Progenitor cell of endocrine pancreas (in vitro differentiated cells): ENCODE measurements at regions not wholly inside any gene's neighbourhood (a gene's known extent, or its start where the extent isn't known, plus 50 kb on each side); places are given as distances from the start of the nearest gene placed in this dataset.

ENCODE experiments used
- DNase-seq: peaks from one replicate; pipeline ENCODE4 v3.0.0; 2021; ENCODE audit warnings: low spot score; ENCODE audit not compliant: unreplicated experiment
- H3K27ac Mint-ChIP-seq: 2 replicates; pipeline ENCODE4 v1.8.0; 2021; ENCODE audit warnings: mild to moderate bottlenecking, moderate library complexity, mixed read lengths
- H3K27me3 Mint-ChIP-seq: 2 replicates; pipeline ENCODE4 v1.8.0; 2021; ENCODE audit warnings: mixed read lengths
- H3K36me3 Mint-ChIP-seq: 2 replicates; pipeline ENCODE4 v1.8.0; 2022; ENCODE audit warnings: mixed read lengths; ENCODE audit not compliant: insufficient read depth
- H3K4me1 Mint-ChIP-seq: 2 replicates; pipeline ENCODE4 v1.8.0; 2021; ENCODE audit warnings: low read depth, mixed read lengths
- H3K4me3 Mint-ChIP-seq: 2 replicates; pipeline ENCODE4 v1.8.0; 2021; ENCODE audit warnings: low read depth, mild to moderate bottlenecking, moderate library complexity, mixed read lengths
- H3K9me3 Mint-ChIP-seq: 2 replicates; pipeline ENCODE4 v1.8.0; 2021; ENCODE audit warnings: low read depth, mixed read lengths
- CTCF ChIP-seq: fragments of 200-600 bp; sonication (generic); IDR thresholded peaks from one replicate; pipeline ENCODE4 v1.5.0; 2021; ENCODE audit warnings: antibody characterized with exemption, mild to moderate bottlenecking; ENCODE audit not compliant: unreplicated experiment

DNA sequence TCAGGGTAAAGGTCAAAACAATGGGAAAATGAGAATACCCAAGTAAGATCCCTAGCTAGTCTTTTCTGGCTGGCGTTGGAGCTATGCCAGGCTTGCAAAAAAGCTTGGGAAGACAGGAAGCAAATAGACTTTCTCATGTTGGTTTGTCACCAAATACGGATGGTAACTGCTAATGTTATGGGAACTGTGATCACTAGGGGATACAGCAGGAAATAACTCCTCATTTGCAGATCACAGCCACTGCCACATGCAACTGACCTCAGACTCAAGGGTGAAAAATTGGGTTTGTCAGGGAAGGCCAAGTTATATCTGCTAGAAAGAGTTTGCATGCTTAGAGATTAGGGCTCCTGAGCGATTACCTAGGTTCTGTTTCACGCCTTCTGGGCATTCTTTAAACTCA lies 162.9 kb downstream of the NHLRC3 start:
- Mint-ChIP-seq H3K27me3 (peaks cover 17% of the 10 kb centered on the region), H3K27ac (no peak overlapping the region)

DNA sequence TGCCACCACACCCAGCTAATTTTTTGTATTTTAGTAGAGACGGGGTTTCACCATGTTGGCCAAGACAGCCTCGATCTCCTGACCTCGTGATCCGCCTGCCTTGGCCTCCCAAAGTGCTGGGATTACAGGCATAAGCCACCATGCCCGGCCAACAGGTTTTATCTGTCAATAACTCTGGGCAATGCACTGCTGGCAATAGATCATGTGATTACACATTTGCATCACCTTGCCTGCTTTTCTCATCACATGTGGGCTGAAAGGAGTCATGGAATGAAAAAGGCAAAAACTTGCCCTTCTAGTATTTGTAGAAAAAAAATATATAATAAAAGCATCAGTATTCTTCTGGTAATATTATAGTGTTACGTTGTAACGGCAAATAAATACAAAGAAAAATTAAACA lies 164.5 kb downstream of the NHLRC3 start:
- no peak for DNase-seq
- peaks cover 6% of the 10 kb centered on the region for H3K9me3 Mint-ChIP-seq
- no peaks in the 10 kb centered on the region for H3K36me3 Mint-ChIP-seq
- H3K4me3 Mint-ChIP-seq, result no peak overlapping the region
- TF ChIP-seq CTCF, result no peak
- peaks cover 17% of the 10 kb centered on the region for H3K27me3 Mint-ChIP-seq
- H3K27ac Mint-ChIP-seq, result no peak overlapping the region
- H3K4me1 Mint-ChIP-seq, result no peaks in the 10 kb centered on the region

More for the DNA sequence above, 162.9 kb downstream of the NHLRC3 start:
- Mint-ChIP-seq H3K4me1 (no peaks in the 10 kb centered on the region), H3K9me3 (no peaks in the 10 kb centered on the region), H3K4me3 (no peak overlapping the region), H3K36me3 (no peaks in the 10 kb centered on the region)
- no peak for TF ChIP-seq CTCF
- no peak for DNase-seq

GRCh38 chr13:39208636-39209035 lies 170.4 kb downstream of the NHLRC3 start:
- H3K27me3 Mint-ChIP-seq, result peaks cover 2% of the 10 kb centered on the region
- H3K4me3 Mint-ChIP-seq, result no peak overlapping the region
- H3K36me3 Mint-ChIP-seq, result no peaks in the 10 kb centered on the region
- no peak overlapping the region for H3K27ac Mint-ChIP-seq
- H3K9me3 Mint-ChIP-seq, result peaks cover 6% of the 10 kb centered on the region
- no peak for DNase-seq
- TF ChIP-seq CTCF, result no peak
- peaks cover 9% of the 10 kb centered on the region for H3K4me1 Mint-ChIP-seq

DNA sequence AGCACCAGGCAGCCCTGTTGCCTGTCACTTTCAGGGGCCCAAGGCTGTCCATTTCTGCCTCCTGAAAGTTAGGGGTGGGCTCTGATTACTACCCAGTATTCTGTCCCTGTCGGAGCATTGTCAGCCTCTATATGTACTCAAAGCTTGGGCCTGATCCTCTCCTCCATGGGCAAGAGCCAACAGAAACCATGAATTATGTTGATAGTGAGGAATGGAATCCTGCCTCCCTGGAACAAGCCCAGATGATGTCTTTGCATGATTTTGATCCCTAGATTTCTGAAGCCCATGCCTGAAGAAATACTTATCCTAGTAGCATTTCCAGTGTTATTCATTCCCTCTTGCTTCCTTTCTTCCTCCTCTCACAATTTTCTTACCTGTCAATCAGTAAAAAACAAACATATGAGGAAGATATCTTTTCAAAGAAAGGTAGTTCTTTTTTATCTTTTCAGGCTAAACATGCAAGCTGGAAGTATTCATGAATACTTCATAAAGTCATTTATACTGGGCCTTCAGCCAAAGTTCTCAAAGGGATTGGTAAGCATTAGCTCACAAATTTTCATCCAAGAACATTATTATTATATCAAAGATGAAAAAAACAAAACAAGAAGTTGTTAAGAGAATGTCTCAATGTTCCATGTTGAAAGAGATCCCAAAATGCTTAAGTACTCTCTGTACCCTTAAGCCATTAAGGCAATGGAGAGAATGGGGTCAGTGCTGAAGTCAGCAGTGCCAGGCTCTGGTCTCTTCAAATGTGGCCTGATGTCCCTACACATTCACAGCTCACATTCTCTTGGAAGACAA lies 171.7 kb downstream of the NHLRC3 start:
- Mint-ChIP-seq H3K27ac (no peak overlapping the region), H3K27me3 (no peaks in the 10 kb centered on the region), H3K4me3 (no peak overlapping the region), H3K9me3 (peaks cover 6% of the 10 kb centered on the region), H3K4me1 (peaks cover 9% of the 10 kb centered on the region), H3K36me3 (no peaks in the 10 kb centered on the region)
- DNase-seq, result no peak
- TF ChIP-seq CTCF, result no peak

GRCh38 chr13:39210961-39211534 lies 172.8 kb downstream of the NHLRC3 start:
- TF ChIP-seq CTCF, result no peak
- no peak for DNase-seq
- no peak overlapping the region for H3K27ac Mint-ChIP-seq
- no peak overlapping the region for H3K4me3 Mint-ChIP-seq
- H3K9me3 Mint-ChIP-seq, result peaks cover 6% of the 10 kb centered on the region
- H3K36me3 Mint-ChIP-seq, result no peaks in the 10 kb centered on the region
- H3K4me1 Mint-ChIP-seq, result peaks cover 9% of the 10 kb centered on the region
- H3K27me3 Mint-ChIP-seq, result no peaks in the 10 kb centered on the region
